GM12878 (cell line): ENCODE measurements at regions not wholly inside any gene's neighbourhood (a gene's known extent, or its start where the extent isn't known, plus 50 kb on each side); places are given as distances from the start of the nearest gene placed in this dataset.

Source experiments
- CEBPB ChIP-seq, 2 experiments: fragments of 150-350 bp in 1 of 2; IDR thresholded peaks; 2 replicates each; pipeline ENCODE4 v1.6.1; 2012 to 2014; ENCODE audit warnings: low read depth in 2 of 2, low read length in 2 of 2, borderline replicate concordance in 1 of 2, inconsistent platforms in 1 of 2
- CTCF ChIP-seq, 3 experiments: IDR thresholded peaks in 2 of 3; conservative IDR thresholded peaks in 1 of 3; 2 replicates each; pipeline ENCODE4 v1.5.1; 2011; ENCODE audit warnings: low read depth in 3 of 3, low read length in 3 of 3, mild to moderate bottlenecking in 3 of 3, control low read depth in 2 of 3, moderate library complexity in 2 of 3, inconsistent platforms in 1 of 3, mixed read lengths in 1 of 3; ENCODE audit not compliant: control insufficient read depth in 2 of 3, insufficient read depth in 1 of 3; ENCODE audit errors: extremely low read depth in 1 of 3
- EZH2 ChIP-seq: IDR thresholded peaks from 2 replicates; pipeline ENCODE4 v1.6.1; 2012; ENCODE audit warnings: low read depth, mild to moderate bottlenecking, control low read depth, inconsistent platforms, low read length, borderline replicate concordance; ENCODE audit not compliant: control insufficient read depth
- POLR2A ChIP-seq: IDR thresholded peaks from 2 replicates; pipeline ENCODE4 v1.6.1; 2011; ENCODE audit warnings: low read depth, mild to moderate bottlenecking, low read length
- SMC3 ChIP-seq: IDR thresholded peaks from 2 replicates; pipeline ENCODE4 v1.6.1; 2011; ENCODE audit warnings: low read length, improper control_type of control experiment, borderline replicate concordance
- YY1 ChIP-seq: IDR thresholded peaks from 2 replicates; pipeline ENCODE4 v1.6.1; 2011; ENCODE audit warnings: low read depth, mild to moderate bottlenecking, low read length

DNA sequence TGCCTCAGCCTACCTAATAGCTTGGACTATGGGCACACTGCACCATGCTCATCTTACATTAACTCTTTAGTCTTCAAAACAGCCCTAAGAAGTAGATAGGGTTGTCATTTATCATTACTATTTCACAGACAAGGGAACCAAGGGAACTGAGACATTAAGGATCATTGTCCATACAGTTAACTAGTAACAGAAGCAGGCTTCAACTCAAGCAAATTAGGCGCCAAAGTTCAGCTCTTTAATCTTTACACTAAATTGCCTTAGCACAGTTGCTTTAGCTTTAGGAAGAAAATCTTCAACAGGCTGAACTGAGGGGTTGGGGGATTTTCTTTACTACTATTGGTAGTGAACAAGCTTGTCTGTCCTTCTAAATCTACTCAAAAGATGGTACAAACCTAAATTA is 68.8 kb upstream of the CAND1 start:
- TF ChIP-seq SMC3 (no peak), POLR2A (no peak), CTCF (IDR thresholded peaks at IDR 0.05 in 2 of 3, conservative IDR thresholded peaks at IDR 0.05 in 1 of 3; ENCODE audit: control insufficient read depth in 2 of 3, extremely low read depth in 1 of 3, insufficient read depth in 1 of 3, low read depth in 3 of 3, low read length in 3 of 3) (no peak), CEBPB (IDR thresholded peaks at IDR 0.05; ENCODE audit: borderline replicate concordance in 1 of 2, low read depth in 2 of 2, low read length in 2 of 2) (no peak), EZH2 (no peak), YY1 (no peak)
